ENCODE measurements at regions not wholly inside any gene's neighbourhood (a gene's known extent, or its start where the extent isn't known, plus 50 kb on each side); places are given as distances from the start of the nearest gene placed in this dataset.

DNA sequence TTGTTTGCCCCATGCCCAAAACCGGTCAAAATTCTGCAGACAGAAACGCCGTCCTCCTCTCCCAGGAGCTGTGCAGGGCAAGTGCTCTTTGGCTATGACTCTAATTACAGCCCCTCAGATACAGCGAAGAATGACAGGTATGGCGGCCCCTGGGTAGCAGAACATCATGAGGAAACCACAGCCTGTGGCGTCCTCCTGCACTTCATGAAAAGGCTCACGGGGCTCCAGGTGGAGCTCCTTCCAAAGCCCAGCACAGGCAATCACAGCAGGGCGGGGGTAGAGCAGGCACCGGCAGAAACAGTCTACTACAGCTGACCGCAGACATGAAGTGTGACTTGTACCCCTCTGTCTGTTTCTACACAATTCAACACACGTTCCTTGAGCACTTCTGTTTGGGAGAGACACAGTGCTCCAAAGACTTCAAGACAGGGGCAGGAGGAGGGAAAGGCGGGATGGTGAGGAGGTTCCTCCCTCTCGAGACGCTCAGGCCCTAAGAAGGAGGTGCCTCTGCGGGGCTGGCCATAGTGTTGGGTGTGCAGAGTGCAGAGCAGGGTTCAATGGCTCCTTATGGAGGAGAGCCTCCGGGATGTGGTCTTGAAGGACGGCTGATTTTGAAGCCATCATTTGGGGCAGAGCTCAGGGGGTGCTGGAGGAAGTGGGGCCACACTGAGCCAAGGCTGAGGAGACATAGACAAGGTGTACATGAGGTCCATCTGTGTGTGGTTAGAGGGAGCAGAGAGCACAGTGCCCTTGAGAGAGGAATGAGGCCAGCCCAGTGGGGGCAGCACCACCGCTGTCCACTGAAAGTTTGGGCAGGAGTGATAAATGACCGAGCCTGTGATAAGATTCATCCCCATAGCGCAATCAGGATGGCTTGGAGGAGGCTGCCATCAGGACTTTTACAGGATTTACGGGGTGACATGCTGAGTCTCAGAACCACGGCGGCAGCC lies 468.3 kb downstream of the EIPR1 start:
- no peaks in the 10 kb centered on the region for H4K20me1 ChIP-seq (ENCODE audit: insufficient read depth)
- H3K4me2 ChIP-seq: no peak overlapping the region
- POLR2A ChIA-PET: no interaction called here
- H3K4me1 ChIP-seq (ENCODE audit: control insufficient read depth in 1 of 2, insufficient read depth in 2 of 2, low read depth in 1 of 2, low read length in 1 of 2): peaks cover 0 to 23% of the 10 kb centered on the region in 2 experiments; a peak in 1 of 4 replicates
- no peak overlapping the region for H3K27ac ChIP-seq (ENCODE audit: low read depth in 2 of 2, low read length in 1 of 2)
- TF ChIP-seq, protein P1, sequence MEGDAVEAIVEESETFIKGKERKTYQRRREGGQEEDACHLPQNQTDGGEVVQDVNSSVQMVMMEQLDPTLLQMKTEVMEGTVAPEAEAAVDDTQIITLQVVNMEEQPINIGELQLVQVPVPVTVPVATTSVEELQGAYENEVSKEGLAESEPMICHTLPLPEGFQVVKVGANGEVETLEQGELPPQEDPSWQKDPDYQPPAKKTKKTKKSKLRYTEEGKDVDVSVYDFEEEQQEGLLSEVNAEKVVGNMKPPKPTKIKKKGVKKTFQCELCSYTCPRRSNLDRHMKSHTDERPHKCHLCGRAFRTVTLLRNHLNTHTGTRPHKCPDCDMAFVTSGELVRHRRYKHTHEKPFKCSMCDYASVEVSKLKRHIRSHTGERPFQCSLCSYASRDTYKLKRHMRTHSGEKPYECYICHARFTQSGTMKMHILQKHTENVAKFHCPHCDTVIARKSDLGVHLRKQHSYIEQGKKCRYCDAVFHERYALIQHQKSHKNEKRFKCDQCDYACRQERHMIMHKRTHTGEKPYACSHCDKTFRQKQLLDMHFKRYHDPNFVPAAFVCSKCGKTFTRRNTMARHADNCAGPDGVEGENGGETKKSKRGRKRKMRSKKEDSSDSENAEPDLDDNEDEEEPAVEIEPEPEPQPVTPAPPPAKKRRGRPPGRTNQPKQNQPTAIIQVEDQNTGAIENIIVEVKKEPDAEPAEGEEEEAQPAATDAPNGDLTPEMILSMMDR (IDR thresholded peaks at IDR 0.05): no peak
- TF ChIP-seq EZH2phosphoT487 (IDR thresholded peaks at IDR 0.05; ENCODE audit: borderline replicate concordance, low read depth): no peak
- TF ChIP-seq, protein P2, sequence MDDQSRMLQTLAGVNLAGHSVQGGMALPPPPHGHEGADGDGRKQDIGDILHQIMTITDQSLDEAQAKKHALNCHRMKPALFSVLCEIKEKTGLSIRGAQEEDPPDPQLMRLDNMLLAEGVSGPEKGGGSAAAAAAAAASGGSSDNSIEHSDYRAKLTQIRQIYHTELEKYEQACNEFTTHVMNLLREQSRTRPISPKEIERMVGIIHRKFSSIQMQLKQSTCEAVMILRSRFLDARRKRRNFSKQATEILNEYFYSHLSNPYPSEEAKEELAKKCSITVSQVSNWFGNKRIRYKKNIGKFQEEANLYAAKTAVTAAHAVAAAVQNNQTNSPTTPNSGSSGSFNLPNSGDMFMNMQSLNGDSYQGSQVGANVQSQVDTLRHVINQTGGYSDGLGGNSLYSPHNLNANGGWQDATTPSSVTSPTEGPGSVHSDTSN (IDR thresholded peaks at IDR 0.05): no peak
- TF ChIP-seq, protein P3, sequence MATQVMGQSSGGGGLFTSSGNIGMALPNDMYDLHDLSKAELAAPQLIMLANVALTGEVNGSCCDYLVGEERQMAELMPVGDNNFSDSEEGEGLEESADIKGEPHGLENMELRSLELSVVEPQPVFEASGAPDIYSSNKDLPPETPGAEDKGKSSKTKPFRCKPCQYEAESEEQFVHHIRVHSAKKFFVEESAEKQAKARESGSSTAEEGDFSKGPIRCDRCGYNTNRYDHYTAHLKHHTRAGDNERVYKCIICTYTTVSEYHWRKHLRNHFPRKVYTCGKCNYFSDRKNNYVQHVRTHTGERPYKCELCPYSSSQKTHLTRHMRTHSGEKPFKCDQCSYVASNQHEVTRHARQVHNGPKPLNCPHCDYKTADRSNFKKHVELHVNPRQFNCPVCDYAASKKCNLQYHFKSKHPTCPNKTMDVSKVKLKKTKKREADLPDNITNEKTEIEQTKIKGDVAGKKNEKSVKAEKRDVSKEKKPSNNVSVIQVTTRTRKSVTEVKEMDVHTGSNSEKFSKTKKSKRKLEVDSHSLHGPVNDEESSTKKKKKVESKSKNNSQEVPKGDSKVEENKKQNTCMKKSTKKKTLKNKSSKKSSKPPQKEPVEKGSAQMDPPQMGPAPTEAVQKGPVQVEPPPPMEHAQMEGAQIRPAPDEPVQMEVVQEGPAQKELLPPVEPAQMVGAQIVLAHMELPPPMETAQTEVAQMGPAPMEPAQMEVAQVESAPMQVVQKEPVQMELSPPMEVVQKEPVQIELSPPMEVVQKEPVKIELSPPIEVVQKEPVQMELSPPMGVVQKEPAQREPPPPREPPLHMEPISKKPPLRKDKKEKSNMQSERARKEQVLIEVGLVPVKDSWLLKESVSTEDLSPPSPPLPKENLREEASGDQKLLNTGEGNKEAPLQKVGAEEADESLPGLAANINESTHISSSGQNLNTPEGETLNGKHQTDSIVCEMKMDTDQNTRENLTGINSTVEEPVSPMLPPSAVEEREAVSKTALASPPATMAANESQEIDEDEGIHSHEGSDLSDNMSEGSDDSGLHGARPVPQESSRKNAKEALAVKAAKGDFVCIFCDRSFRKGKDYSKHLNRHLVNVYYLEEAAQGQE (IDR thresholded peaks at IDR 0.05; ENCODE audit: low read depth, low read length): no peak
- TF ChIP-seq FOSL2 (IDR thresholded peaks at IDR 0.05; ENCODE audit: borderline replicate concordance, low read depth): no peak
- no peak for TF ChIP-seq CHD2 (IDR thresholded peaks at IDR 0.05; ENCODE audit: low read length, partially characterized antibody)
- TF ChIP-seq, protein P4, sequence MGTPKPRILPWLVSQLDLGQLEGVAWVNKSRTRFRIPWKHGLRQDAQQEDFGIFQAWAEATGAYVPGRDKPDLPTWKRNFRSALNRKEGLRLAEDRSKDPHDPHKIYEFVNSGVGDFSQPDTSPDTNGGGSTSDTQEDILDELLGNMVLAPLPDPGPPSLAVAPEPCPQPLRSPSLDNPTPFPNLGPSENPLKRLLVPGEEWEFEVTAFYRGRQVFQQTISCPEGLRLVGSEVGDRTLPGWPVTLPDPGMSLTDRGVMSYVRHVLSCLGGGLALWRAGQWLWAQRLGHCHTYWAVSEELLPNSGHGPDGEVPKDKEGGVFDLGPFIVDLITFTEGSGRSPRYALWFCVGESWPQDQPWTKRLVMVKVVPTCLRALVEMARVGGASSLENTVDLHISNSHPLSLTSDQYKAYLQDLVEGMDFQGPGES (IDR thresholded peaks at IDR 0.05; ENCODE audit: low read depth, low read length): no peak
- no peak for TF ChIP-seq RXRA (IDR thresholded peaks at IDR 0.05; ENCODE audit: borderline replicate concordance, low read depth)
- no peak for TF ChIP-seq FOXJ3 (CRISPR knock-in tag; IDR thresholded peaks at IDR 0.05)
- TF ChIP-seq, protein P5, sequence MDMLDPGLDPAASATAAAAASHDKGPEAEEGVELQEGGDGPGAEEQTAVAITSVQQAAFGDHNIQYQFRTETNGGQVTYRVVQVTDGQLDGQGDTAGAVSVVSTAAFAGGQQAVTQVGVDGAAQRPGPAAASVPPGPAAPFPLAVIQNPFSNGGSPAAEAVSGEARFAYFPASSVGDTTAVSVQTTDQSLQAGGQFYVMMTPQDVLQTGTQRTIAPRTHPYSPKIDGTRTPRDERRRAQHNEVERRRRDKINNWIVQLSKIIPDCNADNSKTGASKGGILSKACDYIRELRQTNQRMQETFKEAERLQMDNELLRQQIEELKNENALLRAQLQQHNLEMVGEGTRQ (IDR thresholded peaks at IDR 0.05; ENCODE audit: borderline replicate concordance, low read depth, low read length): no peak
- TF ChIP-seq, protein P6, sequence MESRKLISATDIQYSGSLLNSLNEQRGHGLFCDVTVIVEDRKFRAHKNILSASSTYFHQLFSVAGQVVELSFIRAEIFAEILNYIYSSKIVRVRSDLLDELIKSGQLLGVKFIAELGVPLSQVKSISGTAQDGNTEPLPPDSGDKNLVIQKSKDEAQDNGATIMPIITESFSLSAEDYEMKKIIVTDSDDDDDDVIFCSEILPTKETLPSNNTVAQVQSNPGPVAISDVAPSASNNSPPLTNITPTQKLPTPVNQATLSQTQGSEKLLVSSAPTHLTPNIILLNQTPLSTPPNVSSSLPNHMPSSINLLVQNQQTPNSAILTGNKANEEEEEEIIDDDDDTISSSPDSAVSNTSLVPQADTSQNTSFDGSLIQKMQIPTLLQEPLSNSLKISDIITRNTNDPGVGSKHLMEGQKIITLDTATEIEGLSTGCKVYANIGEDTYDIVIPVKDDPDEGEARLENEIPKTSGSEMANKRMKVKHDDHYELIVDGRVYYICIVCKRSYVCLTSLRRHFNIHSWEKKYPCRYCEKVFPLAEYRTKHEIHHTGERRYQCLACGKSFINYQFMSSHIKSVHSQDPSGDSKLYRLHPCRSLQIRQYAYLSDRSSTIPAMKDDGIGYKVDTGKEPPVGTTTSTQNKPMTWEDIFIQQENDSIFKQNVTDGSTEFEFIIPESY (IDR thresholded peaks at IDR 0.05; ENCODE audit: borderline replicate concordance, low read depth): no peak
- no peak for TF ChIP-seq NFIC (IDR thresholded peaks at IDR 0.05; ENCODE audit: borderline replicate concordance)
- TF ChIP-seq RAD21 (IDR thresholded peaks at IDR 0.05; ENCODE audit: low read length): no peak
- no peak for TF ChIP-seq TCF12 (IDR thresholded peaks at IDR 0.05)
- no peak for TF ChIP-seq RCOR1 (IDR thresholded peaks at IDR 0.05; ENCODE audit: low read length)
- no peak for TF ChIP-seq TAF1 (IDR thresholded peaks at IDR 0.05; ENCODE audit: borderline replicate concordance, low read depth, low read length)
- TF ChIP-seq POLR2AphosphoS5 (IDR thresholded peaks at IDR 0.05; ENCODE audit: low read depth, low read length): no peak
- TF ChIP-seq YY1 (IDR thresholded peaks at IDR 0.05; ENCODE audit: low read depth): no peak
- TF ChIP-seq SMC3 (IDR thresholded peaks at IDR 0.05; ENCODE audit: low read depth, low read length): no peak
- H3K9me3 ChIP-seq: no peaks in the 10 kb centered on the region
- no peak overlapping the region for H2AFZ ChIP-seq (ENCODE audit: low read depth)
- no peaks in the 10 kb centered on the region for H3K36me3 ChIP-seq (replicated peaks in 1 of 2; ENCODE audit: control insufficient read depth in 1 of 2, insufficient read depth in 2 of 2, low read length in 1 of 2)
- no peaks in the 10 kb centered on the region for H3K27me3 ChIP-seq (ENCODE audit: insufficient read depth)
- 43% methylated on average over 21 of the region's 23 CpGs for WGBS (ENCODE audit: low lambda C conversion rate)
- H3F3A ChIP-seq (replicated peaks; ENCODE audit: insufficient read depth): no peaks in the 10 kb centered on the region
- no peaks in the 10 kb centered on the region for H3K9me2 ChIP-seq
- no peak for DNase-seq
- no peaks in the 10 kb centered on the region for H3K79me2 ChIP-seq (ENCODE audit: insufficient read depth)
- H3K9ac ChIP-seq: no peak overlapping the region
- no peak overlapping the region for H3K4me3 ChIP-seq (ENCODE audit: low read depth in 2 of 2, low read length in 1 of 2)
- CTCF ChIA-PET: interaction anchor here (0.9 to 1.5 kb wide), 5 partner anchors 16 to 557 kb away, joined by 3 to 4 read pairs (median 3); no protein-coding TSS in a partner anchor
